ENCODE measurements at regions not wholly inside any gene's neighbourhood (a gene's known extent, or its start where the extent isn't known, plus 50 kb on each side); places are given as distances from the start of the nearest gene placed in this dataset.

- TF ChIP-seq CTCF (conservative IDR thresholded peaks at IDR 0.05; ENCODE audit: low read length) (no peak), EZH2phosphoT487 (IDR thresholded peaks at IDR 0.05; ENCODE audit: borderline replicate concordance, low read depth, low read length) (no peak)
These were observed 230.9 kb downstream of the CHRM3 start for GRCh38 chr1:239617259-239617658.

Measured in OCI-LY7 (cell line).